Thoracic aorta (tissue), 2 donors: ENCODE measurements at regions not wholly inside any gene's neighbourhood (a gene's known extent, or its start where the extent isn't known, plus 50 kb on each side); places are given as distances from the start of the nearest gene placed in this dataset.

Experiments
- ATAC-seq: fragments of 150-250 bp; one replicate; pipeline ENCODE4 v1.8.0; 2017; ENCODE audit warnings: low read depth; ENCODE audit not compliant: insufficient number of reproducible peaks, low FRiP score
- DNase-seq: peaks from one replicate; pipeline ENCODE4 v3.0.0-alpha.2; 2020; ENCODE audit warnings: low spot score
- H3K27ac ChIP-seq, 2 donors: fragments of 200-600 bp; sonication (generic); 1 replicate in 1 of 2; 2 replicates in 1 of 2; pipeline ENCODE4 v1.5.1; 2016; ENCODE audit warnings: mild to moderate bottlenecking in 2 of 2, moderate library complexity in 2 of 2
- H3K27me3 ChIP-seq: fragments of 200-600 bp; sonication (generic); replicated peaks from 2 replicates; pipeline ENCODE4 v1.6.0; 2016; ENCODE audit warnings: mild to moderate bottlenecking; ENCODE audit not compliant: insufficient read depth
- H3K36me3 ChIP-seq: fragments of 200-600 bp; sonication (generic); one replicate; pipeline ENCODE4 v1.5.1; 2016
- H3K4me1 ChIP-seq, 2 donors: fragments of 200-600 bp; sonication (generic); 1 replicate in 1 of 2; 2 replicates in 1 of 2; pipeline versions ENCODE4 v1.5.1 to v1.6.0; 2016; ENCODE audit warnings: low read depth in 2 of 2, mild to moderate bottlenecking in 1 of 2; ENCODE audit not compliant: control insufficient read depth in 1 of 2
- H3K4me3 ChIP-seq: fragments of 200-600 bp; sonication (generic); 2 replicates; pipeline ENCODE4 v1.5.1; 2016; ENCODE audit warnings: mild to moderate bottlenecking
- H3K9me3 ChIP-seq: fragments of 200-600 bp; sonication (generic); 2 replicates; pipeline ENCODE4 v1.5.1; 2016
- TF ChIP-seq, protein P1 (sequence below): fragments of 200-600 bp; sonication (generic); IDR thresholded peaks from one replicate; pipeline ENCODE4 v1.5.1; 2019; ENCODE audit warnings: antibody characterized with exemption

DNA sequence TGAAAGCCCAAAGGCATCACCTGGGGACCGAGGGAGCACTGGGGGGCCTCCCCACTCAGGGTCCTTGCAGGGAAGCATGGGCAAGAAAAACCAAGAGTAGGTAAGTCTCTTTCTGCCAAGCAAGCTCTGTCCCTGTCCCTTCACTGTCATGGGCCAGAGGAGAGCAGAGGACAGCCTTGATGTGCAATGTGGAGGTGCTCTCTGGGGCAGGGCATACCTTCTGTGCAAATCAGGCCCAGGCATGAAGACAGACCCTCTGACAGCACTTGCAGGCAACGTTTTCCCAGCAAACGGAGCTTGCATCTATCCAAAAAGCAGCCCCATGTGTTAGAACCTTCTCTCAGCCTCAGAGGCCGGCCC is 192.5 kb upstream of the PWP1 start:
- TF ChIP-seq, protein P1, sequence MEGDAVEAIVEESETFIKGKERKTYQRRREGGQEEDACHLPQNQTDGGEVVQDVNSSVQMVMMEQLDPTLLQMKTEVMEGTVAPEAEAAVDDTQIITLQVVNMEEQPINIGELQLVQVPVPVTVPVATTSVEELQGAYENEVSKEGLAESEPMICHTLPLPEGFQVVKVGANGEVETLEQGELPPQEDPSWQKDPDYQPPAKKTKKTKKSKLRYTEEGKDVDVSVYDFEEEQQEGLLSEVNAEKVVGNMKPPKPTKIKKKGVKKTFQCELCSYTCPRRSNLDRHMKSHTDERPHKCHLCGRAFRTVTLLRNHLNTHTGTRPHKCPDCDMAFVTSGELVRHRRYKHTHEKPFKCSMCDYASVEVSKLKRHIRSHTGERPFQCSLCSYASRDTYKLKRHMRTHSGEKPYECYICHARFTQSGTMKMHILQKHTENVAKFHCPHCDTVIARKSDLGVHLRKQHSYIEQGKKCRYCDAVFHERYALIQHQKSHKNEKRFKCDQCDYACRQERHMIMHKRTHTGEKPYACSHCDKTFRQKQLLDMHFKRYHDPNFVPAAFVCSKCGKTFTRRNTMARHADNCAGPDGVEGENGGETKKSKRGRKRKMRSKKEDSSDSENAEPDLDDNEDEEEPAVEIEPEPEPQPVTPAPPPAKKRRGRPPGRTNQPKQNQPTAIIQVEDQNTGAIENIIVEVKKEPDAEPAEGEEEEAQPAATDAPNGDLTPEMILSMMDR: no peak
- H3K4me3 ChIP-seq: no peak overlapping the region
- no peaks in the 10 kb centered on the region for H3K9me3 ChIP-seq
- ATAC-seq (no peak), DNase-seq (no peak)
- no peaks in the 10 kb centered on the region for H3K27me3 ChIP-seq
- H3K36me3 ChIP-seq: no peaks in the 10 kb centered on the region
- no peaks in the 10 kb centered on the region for H3K4me1 ChIP-seq
- H3K27ac ChIP-seq: no peak overlapping the region

DNA sequence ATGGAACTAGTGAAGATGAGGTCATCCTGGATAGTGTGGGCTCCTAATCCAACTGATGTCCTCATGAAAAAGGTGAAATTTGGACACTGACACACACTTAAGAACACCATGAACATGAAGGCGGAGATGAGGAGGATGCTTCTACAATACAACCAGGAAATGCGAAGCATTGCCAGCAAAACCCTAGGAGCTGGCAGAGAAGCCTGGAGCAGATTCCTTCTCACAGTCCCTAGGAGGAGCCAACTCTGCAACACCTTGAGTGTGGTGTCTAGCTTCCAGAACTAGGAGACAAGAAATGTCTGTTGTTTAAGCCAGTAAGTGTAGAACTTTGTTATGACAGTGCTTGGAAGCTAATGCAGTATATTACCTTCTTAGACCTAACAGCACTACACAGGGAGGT is 191.9 kb upstream of the PWP1 start:
- DNase-seq (no peak), ATAC-seq (no peak)
- Histone ChIP-seq H3K4me1 (no peaks in the 10 kb centered on the region), H3K9me3 (no peaks in the 10 kb centered on the region), H3K27ac (no peak overlapping the region), H3K4me3 (no peak overlapping the region), H3K36me3 (no peaks in the 10 kb centered on the region), H3K27me3 (no peaks in the 10 kb centered on the region)
- TF ChIP-seq, protein P1: no peak

DNA sequence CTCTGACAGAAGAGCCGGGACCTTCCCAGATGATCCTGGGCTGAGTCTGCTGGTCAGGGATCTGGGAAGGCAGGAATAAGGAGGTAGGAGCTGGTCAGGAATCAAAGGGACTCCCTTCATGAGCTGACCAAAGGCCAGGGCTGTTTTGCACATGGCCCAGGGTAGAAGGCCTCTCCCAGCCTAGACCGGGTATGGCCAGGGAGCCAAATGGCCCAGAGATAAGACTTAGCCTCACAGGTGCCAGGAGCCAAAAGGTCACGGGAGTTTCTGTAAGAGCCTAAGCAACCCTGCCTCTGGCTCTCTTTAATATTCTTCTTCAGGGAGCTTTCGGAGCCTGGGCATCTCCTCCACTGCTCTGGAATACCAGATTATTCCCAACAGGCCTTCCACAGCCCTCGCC is 191.3 kb upstream of the PWP1 start:
- H3K27me3 ChIP-seq: no peaks in the 10 kb centered on the region
- no peak for DNase-seq
- H3K4me3 ChIP-seq: no peak overlapping the region
- ATAC-seq: no peak
- H3K27ac ChIP-seq: no peak overlapping the region
- H3K4me1 ChIP-seq: no peaks in the 10 kb centered on the region
- no peaks in the 10 kb centered on the region for H3K36me3 ChIP-seq
- no peaks in the 10 kb centered on the region for H3K9me3 ChIP-seq
- TF ChIP-seq, protein P1: no peak

DNA sequence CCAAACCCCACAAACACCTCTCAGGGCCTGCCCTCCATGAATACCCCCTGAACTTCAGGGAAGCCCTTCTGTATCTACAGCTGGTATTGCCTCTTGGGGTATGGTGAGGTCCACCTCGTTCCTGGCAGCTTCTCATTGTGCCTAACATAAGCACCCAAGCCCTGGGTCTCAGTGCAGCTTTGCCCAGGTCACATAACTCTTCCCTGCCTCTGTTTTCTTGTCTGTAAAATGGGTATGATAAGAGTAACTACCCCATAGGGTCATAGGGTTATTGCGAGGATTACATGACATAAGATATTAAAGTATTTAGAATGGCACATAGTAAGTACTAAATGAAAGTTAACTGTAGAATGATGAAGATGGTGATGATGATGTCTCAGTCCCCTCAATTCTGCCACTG is 190.0 kb upstream of the PWP1 start:
- ATAC-seq (no peak), DNase-seq (no peak)
- Histone ChIP-seq H3K4me1 (no peaks in the 10 kb centered on the region), H3K9me3 (no peaks in the 10 kb centered on the region), H3K36me3 (no peaks in the 10 kb centered on the region), H3K4me3 (no peak overlapping the region), H3K27me3 (no peaks in the 10 kb centered on the region), H3K27ac (no peak overlapping the region)
- TF ChIP-seq, protein P1: no peak

DNA sequence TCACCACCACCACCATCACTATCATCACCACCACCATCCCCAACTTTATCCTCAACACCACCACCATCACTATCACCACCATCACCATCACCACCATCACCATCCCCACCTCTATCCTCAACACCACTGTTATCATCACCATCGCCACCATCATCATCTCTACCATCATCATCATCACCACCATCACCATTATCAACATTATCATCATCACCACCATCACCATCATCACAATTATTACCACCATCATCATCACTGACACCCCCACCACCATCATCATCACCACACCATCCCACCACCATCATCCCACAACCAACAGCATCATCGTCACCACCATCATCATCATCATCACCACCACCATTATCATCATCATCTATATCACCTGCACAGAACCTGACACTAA is 188.4 kb upstream of the PWP1 start:
- no peak for ATAC-seq
- H3K4me1 ChIP-seq: no peaks in the 10 kb centered on the region

More for the DNA sequence above, 188.4 kb upstream of the PWP1 start:
- Histone ChIP-seq H3K27me3 (no peaks in the 10 kb centered on the region), H3K9me3 (no peaks in the 10 kb centered on the region), H3K36me3 (no peaks in the 10 kb centered on the region), H3K4me3 (no peak overlapping the region), H3K27ac (no peak overlapping the region)
- TF ChIP-seq, protein P1: no peak
- no peak for DNase-seq
